ENCODE measurements at regions not wholly inside any gene's neighbourhood (a gene's known extent, or its start where the extent isn't known, plus 50 kb on each side); places are given as distances from the start of the nearest gene placed in this dataset.

DNA sequence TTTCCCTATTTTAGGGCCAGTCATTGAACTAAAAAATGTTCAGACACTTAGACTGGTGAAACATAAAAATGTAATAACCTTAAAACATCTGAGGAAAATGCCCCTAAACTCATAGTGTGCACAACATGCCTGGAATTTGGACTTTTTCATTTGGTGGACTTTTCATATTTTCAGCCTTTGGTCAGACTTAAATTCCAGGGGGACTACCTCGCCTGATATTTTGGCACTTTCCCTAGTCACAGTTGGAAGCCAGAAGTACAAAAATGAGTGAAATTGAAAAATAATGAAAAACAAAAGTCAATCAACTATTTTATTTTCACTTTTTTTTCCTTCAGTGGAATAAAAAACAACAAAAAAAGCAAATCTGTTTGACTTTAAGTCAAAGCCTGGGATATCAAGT lies 256.2 kb downstream of the ACTL7B start:
- no peak for DNase-seq

DNA sequence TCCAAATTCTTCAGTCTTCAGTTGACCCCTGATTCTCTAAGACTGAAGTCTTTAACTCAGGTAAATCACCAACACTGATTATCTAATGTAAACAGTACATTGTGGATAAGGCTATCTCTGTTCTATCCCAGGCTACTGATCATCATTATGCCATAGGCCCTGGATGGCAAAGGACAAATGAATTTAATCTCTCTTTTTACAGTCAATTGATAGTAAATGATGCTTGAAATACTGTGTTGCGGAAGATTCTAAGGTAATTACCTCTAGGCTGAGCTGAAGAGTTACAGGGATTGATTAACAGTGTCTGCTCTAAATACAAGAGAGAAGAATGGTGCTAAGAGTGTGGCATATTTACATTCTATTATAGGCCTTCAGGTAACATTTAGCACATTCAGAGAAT lies 264.7 kb downstream of the ACTL7B start:
- no peak for DNase-seq

DNA sequence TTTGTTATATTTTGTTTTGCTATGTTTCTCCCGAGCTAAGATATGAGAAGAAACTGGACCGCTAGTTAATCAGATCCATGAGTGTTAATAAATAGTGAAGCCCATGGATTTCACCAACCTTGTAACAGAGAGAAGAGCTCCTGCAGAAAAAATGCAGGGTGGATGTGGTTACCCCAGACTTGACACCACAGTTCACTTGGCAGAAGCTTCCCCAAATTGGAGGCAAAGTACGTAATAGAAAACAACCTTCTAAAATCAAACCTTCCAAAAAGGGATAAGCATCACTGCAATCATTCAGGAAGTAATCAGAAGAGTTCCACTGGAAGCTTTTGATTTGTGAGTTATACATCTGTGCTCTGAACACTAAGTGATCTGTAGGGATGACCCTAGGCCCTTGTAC lies 267.5 kb downstream of the ACTL7B start:
- no peak for DNase-seq

DNA sequence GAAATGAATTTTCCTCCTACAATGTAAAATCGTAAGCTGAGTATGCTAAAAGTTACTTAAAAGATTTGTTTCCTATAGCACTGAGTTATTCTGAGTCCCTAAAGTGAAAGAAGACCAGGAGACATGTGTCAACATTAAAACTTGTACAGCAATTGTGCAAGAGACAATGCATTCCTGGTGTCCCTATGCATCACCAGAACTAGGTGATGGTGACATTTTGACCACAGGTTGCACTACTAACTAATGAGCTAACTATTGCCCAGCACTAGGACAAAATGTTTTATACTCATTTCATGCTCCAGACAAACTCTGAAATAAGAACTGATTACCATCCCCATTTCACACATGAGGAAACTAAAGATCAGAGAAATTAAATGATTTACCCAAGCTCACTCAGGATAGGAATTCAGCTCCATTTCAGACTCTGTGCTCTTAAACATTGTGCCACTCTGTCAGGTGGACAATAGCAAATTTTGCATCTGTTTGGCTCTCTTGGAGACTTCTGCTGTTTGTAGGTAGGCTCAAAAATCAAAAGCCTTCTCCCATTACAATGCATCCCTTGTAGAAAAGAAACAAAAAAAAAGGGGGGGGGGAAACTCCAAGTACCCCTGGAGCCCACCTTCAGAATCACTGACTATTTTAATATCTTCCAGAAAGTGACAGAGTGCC lies 269.2 kb downstream of the ACTL7B start:
- no peak for DNase-seq

DNA sequence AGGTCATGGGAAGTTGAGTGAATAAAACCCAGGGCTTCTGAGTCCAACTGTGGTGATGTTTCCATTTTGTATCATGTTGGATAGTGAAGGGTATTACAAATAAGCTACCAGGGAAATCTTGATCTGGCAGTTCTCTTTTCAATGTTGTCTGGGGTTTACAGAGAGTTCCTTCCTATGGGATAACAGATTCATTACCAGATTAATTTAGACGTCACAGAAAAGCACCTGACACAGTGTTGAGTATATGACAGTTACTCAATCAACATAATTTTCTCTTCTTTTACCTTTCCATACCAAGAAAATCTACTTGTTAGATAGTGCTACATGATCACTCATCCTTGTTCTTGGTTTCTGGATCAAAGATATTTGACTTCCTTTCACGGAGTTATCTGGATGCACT lies 270.9 kb downstream of the ACTL7B start:
- no peak for DNase-seq

DNA sequence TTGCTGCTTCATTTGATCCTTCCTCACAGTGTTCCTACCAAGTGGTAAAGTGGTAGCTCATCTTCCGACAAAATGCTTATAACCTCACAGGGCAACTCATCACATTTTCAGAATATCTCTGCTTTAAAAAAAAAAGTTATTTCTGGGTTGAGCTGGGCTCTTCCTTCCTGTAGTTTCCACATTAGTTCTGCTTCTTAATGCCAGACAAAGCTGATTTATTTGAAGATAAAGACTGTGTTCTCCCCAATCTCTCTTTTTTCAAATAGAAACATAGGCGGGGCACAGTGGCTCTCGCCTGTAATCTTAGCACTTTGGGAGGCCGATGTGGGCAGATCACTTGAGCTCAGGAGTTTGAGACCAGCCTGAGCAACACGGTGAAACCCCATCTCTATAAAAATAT lies 273.1 kb downstream of the ACTL7B start:
- no peak for DNase-seq

DNA sequence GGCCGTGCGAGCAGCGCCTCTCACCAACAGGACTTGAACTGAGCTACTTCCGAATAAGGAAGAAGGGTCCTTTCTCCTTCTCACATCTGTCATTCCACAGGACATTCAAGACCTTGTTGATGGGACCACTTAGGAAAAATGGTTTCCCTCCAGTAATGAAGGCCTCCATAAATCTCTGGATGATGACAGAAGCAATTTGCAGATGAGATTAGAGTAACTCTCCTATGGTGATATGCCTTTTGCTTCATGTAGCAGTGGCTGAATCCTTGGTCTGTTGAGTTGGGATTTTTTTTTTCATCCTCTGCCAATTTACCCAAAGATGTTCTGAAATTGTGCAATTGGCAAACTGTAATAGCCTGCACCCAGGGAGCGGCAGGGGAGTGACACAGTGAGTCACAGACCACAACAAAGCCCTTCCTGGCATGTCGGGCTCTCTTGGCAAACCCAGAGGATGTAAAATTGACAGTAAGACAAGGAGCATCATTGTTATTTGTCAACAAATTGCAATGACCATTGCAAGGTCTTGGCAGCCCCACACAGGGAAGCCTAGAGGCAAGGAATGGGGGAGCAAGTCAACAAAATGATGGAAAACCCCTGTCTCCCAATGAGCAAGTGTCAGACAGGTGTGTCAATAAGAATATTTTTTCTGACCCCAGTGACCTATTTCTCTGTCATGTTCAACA lies 275.9 kb downstream of the ACTL7B start:
- DNase-seq, result no peak

DNA sequence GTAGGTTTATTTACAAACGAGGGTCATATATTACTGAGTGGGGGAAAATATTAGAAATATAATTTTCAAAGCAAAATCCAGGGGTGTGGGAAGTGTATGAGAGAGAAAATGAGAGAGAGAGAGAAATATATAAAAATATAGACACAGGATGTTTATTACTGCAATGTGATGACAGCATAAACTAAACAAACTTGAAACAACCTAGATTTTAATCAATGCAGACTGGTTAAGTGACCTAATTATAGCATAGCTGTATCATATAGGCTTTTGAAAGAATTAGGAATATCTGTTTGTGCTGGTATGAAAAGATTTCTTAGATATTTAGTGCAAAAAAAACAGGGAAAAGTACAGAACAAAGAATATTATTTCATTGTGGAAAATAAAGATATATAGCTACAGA lies 280.5 kb downstream of the ACTL7B start:
- no peak for DNase-seq

DNA sequence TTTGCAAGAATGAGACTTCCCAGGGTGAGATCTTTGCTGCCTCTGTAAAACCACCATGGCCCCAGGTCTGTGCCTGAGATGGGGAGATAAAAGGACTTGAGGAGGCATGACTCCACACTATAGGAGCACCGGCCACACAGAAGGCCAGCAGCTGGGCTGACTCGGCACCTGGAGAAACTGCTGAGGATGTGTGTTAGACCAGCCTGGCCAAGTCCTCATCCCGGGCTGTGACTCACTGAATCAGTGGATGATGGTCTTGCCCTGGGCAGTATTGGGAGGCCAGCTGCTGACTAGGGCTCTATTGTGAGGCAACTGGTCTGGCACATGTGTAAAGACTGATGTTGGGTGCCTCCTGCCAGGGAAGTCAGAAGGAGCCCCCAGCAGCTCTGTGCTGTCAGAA lies 286.2 kb downstream of the ACTL7B start:
- no peak for DNase-seq

DNA sequence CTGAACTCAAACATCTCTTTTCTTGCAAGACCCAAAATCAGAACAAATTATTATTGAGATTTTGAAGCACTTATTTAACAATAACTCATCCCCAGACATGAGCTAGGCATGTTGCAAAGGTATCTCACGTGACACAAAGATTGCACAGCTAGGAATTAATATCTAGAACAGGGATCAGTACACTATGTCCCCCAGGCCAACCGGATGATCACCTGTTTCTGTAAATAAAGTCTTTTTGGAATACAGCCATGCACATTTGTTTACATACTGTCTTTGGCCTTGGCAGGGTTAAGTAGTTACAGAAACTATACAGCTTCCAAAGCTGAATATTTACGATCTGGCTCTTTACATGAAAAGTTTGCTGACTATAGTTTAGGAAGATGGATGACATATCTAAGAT lies 287.7 kb downstream of the ACTL7B start:
- DNase-seq, result no peak

DNA sequence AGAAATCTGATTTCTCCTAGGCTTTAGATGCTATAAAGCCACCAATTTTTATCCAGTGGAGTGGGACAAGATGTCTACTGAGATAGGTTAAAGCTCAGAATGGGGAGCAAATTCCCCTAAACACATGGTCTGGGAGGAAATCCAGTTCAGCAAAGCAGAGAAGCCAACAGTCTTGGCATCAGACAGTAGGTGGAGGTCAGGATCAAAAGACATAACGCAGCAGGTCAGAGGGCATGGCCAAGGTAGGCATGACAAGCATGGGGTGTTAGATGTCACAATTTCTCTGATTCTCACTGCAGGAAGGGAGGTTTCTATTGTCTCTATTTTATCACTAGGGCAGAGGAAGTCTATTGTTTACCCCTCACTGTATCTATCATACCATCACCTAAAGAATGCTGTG lies 288.2 kb downstream of the ACTL7B start:
- DNase-seq, result no peak

DNA sequence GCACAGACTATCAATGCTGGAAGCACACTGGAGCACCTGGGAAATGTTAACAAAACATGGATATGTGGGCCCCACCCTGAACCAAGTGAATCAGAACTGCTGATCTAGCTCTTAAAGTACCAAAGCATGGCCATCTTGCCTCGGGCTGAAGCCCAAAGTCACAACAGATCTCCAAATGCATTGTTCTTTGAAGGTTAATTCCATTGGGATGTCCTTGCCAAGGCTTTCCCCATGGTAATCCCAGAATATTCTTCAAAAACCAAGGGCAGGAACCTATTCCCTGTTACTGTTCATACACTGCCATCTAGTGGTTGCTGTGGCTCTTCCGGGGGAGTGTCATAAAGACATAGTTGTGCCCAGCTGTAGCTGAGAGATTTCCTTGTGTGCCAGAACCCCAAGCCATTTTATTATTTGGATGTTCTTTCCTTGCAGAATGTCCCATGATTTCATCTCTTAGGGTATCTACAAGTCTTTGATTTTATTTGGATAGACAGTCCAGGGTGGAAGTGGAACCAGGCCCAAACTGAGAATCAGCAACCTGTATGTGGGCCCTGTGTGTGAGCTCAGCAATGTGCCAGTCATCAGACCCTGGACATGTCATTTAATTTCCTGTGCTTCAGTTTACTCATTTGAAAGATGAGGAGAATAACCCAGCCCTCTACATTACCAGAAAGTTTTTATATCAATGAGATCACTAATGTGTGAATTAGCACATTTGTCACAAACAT lies 290.0 kb downstream of the ACTL7B start:
- no peak for DNase-seq

DNA sequence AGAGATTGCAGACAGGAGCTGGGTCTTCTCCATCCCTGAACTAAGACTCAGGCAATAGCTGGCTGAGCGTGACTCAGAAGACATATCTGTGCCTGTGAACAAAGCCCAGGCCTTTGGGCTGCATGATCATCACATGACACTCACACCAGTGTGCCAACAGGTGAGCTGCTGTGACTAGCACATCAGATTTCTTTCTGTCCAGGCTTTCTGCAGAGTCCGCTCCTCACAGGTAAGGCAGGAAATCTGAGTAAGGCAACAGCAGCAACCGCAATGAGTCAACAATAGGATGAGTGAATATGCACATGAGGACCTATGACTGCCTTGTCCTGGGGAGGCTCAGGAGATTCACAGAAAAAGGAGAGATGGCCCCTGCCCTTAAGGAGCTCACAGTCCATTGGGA lies 293.6 kb downstream of the ACTL7B start:
- DNase-seq, result no peak

DNA sequence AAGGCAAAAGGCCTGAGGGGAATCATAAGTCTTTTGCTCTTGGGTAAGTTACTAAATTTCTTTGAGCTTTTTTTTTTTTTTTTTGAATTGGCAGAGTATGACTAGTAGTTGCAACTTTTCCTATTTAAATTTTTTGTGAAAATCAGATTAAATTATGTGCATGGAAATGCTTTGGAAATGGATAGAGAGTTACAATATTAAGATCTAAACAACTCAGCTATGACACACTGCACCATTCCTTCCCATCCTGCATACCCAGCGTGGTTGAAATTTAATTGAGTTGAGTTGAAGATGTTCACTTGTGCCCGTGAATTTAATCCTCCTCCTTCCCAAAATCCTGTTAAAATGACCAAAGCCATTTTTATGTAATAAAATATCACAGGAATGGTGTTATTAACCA lies 296.4 kb downstream of the ACTL7B start:
- no peak for DNase-seq

DNA sequence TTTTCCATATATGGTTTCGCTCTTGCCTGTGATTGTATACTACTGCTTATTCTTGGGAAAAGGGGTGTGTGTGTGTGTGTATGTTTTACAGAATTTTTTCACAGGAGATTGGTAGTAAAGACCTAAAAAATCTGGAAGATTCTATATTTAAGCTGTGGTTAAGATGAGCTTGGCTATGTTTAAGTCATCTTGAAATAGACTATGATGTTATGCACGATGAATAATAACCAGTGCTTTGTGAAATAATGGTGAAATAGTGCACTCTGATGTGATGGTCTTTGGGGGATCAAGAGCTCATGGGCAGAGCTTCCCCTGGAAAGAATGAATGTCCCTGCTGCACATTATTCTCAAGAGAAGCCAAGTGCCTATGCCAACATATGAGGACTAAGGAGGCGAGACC lies 301.0 kb downstream of the ACTL7B start:
- DNase-seq, result no peak

DNA sequence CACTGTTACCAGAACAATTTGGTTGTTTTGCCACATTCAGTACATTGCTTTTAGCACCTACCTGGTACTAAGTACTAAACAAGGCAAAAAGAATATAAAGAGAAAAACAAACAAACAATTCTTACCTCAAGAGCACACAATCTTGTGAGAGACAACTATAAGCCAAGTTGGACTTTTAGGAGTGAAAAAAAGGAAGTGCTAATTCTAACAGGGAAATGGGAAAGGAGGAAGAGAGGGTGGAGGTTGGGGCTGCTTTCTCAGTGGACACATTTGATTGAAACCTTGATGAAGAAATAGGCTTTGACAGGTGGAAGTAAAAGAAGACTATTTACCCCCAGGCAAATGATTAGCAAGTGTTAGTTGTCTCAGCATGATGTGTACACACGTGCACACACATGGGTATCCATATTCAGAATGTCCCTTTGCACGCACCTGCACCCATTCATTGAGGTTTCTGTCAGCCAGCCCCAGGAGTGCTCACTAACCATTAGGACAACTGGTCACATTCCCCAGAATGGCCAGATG lies 302.6 kb downstream of the ACTL7B start:
- DNase-seq, result no peak

DNA sequence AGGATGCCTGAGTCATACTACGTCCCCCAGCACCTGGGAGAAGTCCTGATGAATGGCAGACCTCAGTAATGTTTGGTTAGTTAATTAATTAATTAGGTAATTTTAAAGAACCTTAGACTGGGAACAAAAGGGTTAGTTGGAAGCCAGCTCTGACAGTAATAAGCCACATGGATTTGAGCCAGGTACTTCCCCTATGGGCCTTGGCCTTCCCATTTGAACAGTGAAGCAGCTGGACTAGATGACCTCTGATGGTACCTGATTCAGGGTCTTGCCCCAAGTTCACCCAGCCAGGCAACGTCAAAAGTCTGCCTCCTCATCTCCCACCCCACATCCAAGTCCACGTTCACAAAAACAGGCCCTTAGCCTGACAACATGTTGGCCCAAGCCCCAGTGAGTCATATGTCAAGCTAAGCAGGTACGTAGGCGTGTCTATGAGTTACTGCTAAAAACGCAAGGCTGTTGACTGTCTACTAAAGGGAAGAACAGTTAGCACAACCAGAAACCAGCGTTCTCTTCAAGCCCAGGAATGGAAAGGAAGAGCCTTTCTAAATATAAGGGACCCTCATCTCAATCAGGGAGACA lies 303.2 kb downstream of the ACTL7B start:
- no peak for DNase-seq

DNA sequence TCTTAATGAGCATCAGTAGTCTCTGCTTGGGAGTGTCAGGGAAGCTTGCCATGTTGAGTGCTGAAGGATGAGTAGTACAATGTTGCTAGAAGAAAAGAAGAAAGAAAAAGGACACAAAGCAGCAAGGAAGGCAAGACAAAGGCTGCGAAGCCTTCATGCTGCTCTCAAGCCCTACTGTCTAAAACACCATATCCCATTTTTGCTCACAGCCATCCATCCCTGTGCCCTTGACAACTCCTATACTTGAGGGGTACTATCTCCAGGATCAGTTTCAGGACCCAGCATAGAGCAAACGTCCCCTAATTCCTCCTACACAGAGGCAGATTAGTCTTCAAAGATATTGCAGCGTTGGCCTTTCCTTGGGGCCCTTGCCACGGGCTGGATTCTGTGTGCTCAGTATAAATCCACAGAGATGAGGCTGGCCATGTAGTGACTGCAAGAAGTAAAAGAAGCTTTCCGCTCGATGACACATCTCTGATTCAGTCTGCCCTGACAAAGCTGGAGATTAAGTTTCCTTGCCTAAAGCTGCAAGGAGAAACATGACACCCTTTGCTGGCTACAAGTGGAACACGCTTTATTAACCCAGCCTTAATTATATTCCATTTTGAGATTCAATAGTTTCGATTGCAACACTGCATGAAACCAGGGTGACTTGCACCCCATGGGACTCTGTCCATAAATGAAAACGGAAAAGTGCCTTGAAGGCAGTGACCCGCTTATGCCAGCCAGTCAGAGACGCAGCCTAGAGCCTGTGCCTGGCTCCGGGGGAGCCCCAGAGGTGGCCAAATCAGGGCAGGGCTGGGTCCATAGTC lies 304.6 kb downstream of the ACTL7B start:
- DNase-seq, result no peak

DNA sequence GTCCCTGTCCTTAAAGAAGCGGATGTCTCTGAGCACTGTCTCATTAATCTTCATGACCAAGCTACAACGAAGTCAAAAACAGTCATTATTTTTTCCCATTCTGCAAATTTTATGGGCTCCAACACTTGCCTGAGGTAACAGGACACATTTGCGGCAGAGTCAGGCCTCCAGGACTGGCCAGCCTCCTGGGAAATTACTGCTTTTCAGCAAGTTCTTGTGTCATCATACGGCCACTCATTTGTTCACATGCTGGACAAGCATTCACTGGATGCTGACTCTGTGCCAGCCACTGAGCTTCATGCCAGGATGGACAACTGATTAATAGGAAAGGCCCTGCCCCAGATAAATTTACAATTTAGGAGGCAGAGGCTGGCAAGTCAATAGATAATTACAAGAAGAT lies 305.7 kb downstream of the ACTL7B start:
- no peak for DNase-seq

DNA sequence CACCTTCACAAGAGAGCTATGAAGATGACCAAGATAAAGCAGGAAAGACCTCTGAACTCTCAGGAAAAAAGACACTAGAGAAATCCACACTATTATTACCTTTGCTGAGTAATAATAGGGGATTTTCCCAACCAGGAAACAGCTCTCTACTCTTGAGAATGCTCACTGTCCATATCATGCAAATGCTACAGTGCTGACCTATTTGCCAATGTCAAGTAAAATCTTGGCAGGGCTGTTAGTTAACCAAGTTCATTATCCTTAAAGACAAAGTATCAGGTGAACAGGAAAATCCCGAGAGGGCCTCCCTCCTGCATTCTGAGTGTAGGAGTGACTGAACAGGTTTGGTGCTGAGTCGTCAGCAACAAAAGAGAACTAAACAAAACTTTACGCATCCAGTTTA lies 306.6 kb downstream of the ACTL7B start:
- DNase-seq, result no peak

DNA sequence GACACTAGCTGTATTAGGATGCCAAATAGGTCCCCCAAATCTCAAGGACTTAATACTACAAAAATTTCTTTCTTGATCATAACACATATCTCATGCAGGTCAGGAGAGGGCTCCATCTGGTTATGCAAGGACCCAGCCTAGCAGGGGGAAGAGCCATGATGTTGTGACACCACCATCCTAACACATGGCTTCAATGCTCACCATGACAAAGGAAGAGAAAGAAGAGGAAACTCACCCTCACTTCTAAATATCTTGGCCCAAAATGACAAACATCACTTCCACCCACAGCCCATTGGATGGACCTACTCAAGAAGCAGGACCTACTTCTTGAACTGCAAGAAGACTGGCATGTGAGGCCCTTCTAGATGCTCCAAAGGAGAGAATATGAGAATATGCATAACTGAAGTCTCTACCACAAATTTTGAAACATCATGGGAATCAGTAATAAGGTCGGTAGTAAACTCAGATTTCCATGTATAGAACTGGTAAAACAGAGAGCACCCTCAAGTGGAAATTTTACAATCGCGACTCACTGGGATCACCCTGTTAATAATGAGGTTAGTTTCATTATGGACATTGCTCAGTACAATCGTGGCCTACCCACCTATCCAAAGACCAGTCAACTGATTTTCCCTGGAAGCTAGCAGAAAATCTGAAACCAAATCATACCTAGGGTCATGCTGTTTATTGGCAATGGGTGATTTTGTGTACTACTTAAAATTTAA lies 308.2 kb downstream of the ACTL7B start:
- DNase-seq, result no peak

DNA sequence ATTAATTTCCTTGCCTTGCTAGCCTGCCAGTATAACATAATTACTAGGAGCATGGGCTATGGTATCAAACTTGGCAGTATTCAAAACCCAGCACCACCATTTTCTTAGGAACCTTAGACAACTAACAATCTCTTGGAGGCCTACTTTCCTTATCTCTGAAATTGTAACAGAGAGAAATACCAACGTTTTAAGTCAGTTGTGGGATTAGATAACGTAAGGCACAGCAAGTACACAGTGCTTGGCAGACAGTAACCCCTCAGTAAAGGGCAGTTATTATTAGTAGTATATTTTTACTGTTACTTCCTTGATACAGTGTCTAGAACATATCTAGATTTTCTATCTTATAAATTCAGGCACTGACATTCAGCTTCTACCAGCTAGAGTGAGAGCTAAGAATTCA lies 309.6 kb downstream of the ACTL7B start:
- no peak for DNase-seq

Measured in stimulated activated CD4-positive, alpha-beta T cell treated with anti-CD3 and anti-CD28 coated beads, Interleukin-4, amount 100 ng/mL, for 1 hour (primary cell).